H9 (cell line): ENCODE measurements at regions not wholly inside any gene's neighbourhood (a gene's known extent, or its start where the extent isn't known, plus 50 kb on each side); places are given as distances from the start of the nearest gene placed in this dataset.
"Not testable (repeated sequence)": the region's sequence is repeated elsewhere in the genome, so short reads cannot be mapped to it uniquely, and the experiment has no call there.

ENCODE experiments used
- DNase-seq: peaks from one replicate; pipeline ENCODE4 v3.0.0-alpha.2; 2017
- H2AFZ ChIP-seq: one replicate; pipeline ENCODE4 v1.6.1; 2013; ENCODE audit warnings: mild to moderate bottlenecking, low read length, control low read depth, moderate library complexity
- H2AK5ac ChIP-seq: 2 replicates; pipeline ENCODE4 v1.6.1; 2013; ENCODE audit warnings: low read length, control low read depth, mixed read lengths; ENCODE audit not compliant: insufficient read length
- H2BK120ac ChIP-seq: one replicate; pipeline ENCODE4 v1.6.1; 2013; ENCODE audit warnings: low read depth, mild to moderate bottlenecking, low read length, control low read depth, inconsistent platforms; ENCODE audit not compliant: poor library complexity, severe bottlenecking
- H2BK12ac ChIP-seq: 2 replicates; pipeline ENCODE4 v1.6.1; 2013; ENCODE audit warnings: low read length, control low read depth, mixed read lengths, low read depth; ENCODE audit not compliant: insufficient read length
- H2BK15ac ChIP-seq: 2 replicates; pipeline ENCODE4 v1.6.1; 2013; ENCODE audit warnings: low read depth, low read length, control low read depth
- H2BK20ac ChIP-seq: one replicate; pipeline ENCODE4 v1.6.1; 2013; ENCODE audit warnings: low read depth, mild to moderate bottlenecking, low read length, control low read depth, inconsistent platforms; ENCODE audit not compliant: poor library complexity, severe bottlenecking
- H2BK5ac ChIP-seq: 2 replicates; pipeline ENCODE4 v1.6.1; 2013; ENCODE audit warnings: low read length, control low read depth, mixed read lengths; ENCODE audit not compliant: insufficient read length
- H3K14ac ChIP-seq: 2 replicates; pipeline ENCODE4 v1.6.1; 2013; ENCODE audit warnings: low read length, control low read depth; ENCODE audit not compliant: insufficient read depth
- H3K18ac ChIP-seq: 2 replicates; pipeline ENCODE4 v1.6.1; 2013; ENCODE audit warnings: low read depth, mild to moderate bottlenecking, mixed read lengths, low read length, control low read depth; ENCODE audit not compliant: insufficient read length
- H3K23ac ChIP-seq: 2 replicates; pipeline ENCODE4 v1.6.1; 2013; ENCODE audit warnings: low read length, control low read depth, mixed read lengths, low read depth; ENCODE audit not compliant: insufficient read length
- H3K23me2 ChIP-seq: 2 replicates; pipeline ENCODE4 v1.6.1; 2013; ENCODE audit warnings: low read depth, mild to moderate bottlenecking, mixed read lengths, low read length, control low read depth; ENCODE audit not compliant: insufficient read length, poor library complexity, severe bottlenecking
- H3K27ac ChIP-seq: 2 replicates; pipeline ENCODE4 v1.5.1; 2013; ENCODE audit warnings: low read length, control low read depth, mixed read lengths, low read depth; ENCODE audit not compliant: insufficient read length
- H3K27me3 ChIP-seq: 2 replicates; pipeline ENCODE4 v1.6.1; 2013; ENCODE audit warnings: low read length, control low read depth, inconsistent platforms; ENCODE audit not compliant: insufficient read depth
- H3K4ac ChIP-seq: 2 replicates; pipeline ENCODE4 v1.6.1; 2013; ENCODE audit warnings: low read depth, mild to moderate bottlenecking, control low read depth, inconsistent platforms, low read length, moderate library complexity
- H3K4me1 ChIP-seq: 2 replicates; pipeline ENCODE4 v1.6.1; 2013; ENCODE audit warnings: low read length, control low read depth, inconsistent platforms; ENCODE audit not compliant: insufficient read depth
- H3K4me2 ChIP-seq: 2 replicates; pipeline ENCODE4 v1.6.1; 2013; ENCODE audit warnings: low read length, control low read depth, mixed read lengths; ENCODE audit not compliant: insufficient read length, insufficient read depth
- H3K56ac ChIP-seq: 2 replicates; pipeline ENCODE4 v1.6.1; 2013; ENCODE audit warnings: low read depth, mild to moderate bottlenecking, mixed read lengths, low read length, control low read depth; ENCODE audit not compliant: insufficient read length
- H3K79me1 ChIP-seq: 2 replicates; pipeline ENCODE4 v1.6.1; 2013; ENCODE audit warnings: low read depth, mild to moderate bottlenecking, moderate library complexity, low read length, control low read depth, inconsistent platforms; ENCODE audit not compliant: insufficient read depth, poor library complexity, severe bottlenecking
- H3K79me2 ChIP-seq: 2 replicates; pipeline ENCODE4 v1.6.1; 2013; ENCODE audit warnings: low read length, control low read depth, inconsistent platforms; ENCODE audit not compliant: insufficient read depth
- H3K9ac ChIP-seq: 2 replicates; pipeline ENCODE4 v1.6.1; 2013; ENCODE audit warnings: low read length, control low read depth, mixed read lengths; ENCODE audit not compliant: insufficient read length; ENCODE audit errors: extremely low read depth
- H3K9me3 ChIP-seq: one replicate; pipeline ENCODE4 v1.6.1; 2013; ENCODE audit warnings: low read depth, low read length, inconsistent platforms; ENCODE audit not compliant: control insufficient read depth
- H3T11ph ChIP-seq: one replicate; pipeline ENCODE4 v1.6.1; 2013; ENCODE audit warnings: mild to moderate bottlenecking, low read length, control low read depth, inconsistent platforms
- H4K20me1 ChIP-seq: one replicate; pipeline ENCODE4 v1.6.1; 2013; ENCODE audit not compliant: control insufficient read depth, insufficient read length, insufficient read depth
- H4K5ac ChIP-seq: 2 replicates; pipeline ENCODE4 v1.6.1; 2013; ENCODE audit warnings: low read depth, mild to moderate bottlenecking, mixed read lengths, low read length, control low read depth; ENCODE audit not compliant: insufficient read length
- H4K8ac ChIP-seq: replicated peaks from 2 replicates; pipeline ENCODE4 v1.6.1; 2013; ENCODE audit warnings: low read length, control low read depth, mixed read lengths, low read depth; ENCODE audit not compliant: insufficient read length
- H4K91ac ChIP-seq: 2 replicates; pipeline ENCODE4 v1.6.1; 2013; ENCODE audit warnings: low read depth, mild to moderate bottlenecking, moderate library complexity, mixed read lengths, low read length, control low read depth; ENCODE audit not compliant: insufficient read length
- H3K27ac Mint-ChIP-seq, 3 experiments: 2 replicates in 2 of 3; 3 replicates in 1 of 3; pipeline ENCODE4 v1.8.0; 2020 to 2021; ENCODE audit warnings: mixed read lengths in 3 of 3, mild to moderate bottlenecking in 1 of 3, moderate library complexity in 1 of 3
- H3K27me3 Mint-ChIP-seq: 2 replicates; pipeline ENCODE4 v1.8.0; 2021; ENCODE audit warnings: low read depth, mild to moderate bottlenecking, moderate library complexity, mixed read lengths
- H3K36me3 Mint-ChIP-seq, 3 experiments: 2 replicates in 2 of 3; 3 replicates in 1 of 3; pipeline ENCODE4 v1.8.0; 2020 to 2021; ENCODE audit warnings: low read depth in 3 of 3, mixed read lengths in 3 of 3; ENCODE audit not compliant: insufficient read depth in 1 of 3
- H3K4me1 Mint-ChIP-seq, 2 experiments: 2 replicates each; pipeline ENCODE4 v1.8.0; 2020; ENCODE audit warnings: mixed read lengths in 2 of 2
- H3K4me3 Mint-ChIP-seq, 2 experiments: 2 replicates in 1 of 2; 3 replicates in 1 of 2; pipeline ENCODE4 v1.8.0; 2020 to 2021; ENCODE audit warnings: mild to moderate bottlenecking in 2 of 2, mixed read lengths in 2 of 2, moderate library complexity in 1 of 2
- H3K9me3 Mint-ChIP-seq, 2 experiments: 2 replicates in 1 of 2; 3 replicates in 1 of 2; pipeline ENCODE4 v1.8.0; 2020; ENCODE audit warnings: mild to moderate bottlenecking in 2 of 2, mixed read lengths in 2 of 2, moderate library complexity in 1 of 2
- CTCF ChIP-seq: fragments of 200-600 bp; sonication (generic); conservative IDR thresholded peaks from 3 replicates; pipeline ENCODE4 v1.8.0; 2021; ENCODE audit warnings: antibody characterized with exemption, mild to moderate bottlenecking
- WGBS: extraction: QIAGEN DNeasy Blood & Tissue Kit; methylation state at CpG from one replicate; pipeline ENCODE4 v1.1.7; 2013; ENCODE audit warnings: missing lambda C conversion rate, low lambda C conversion rate, mixed read lengths; ENCODE audit not compliant: insufficient read length; ENCODE audit errors: extremely low coverage; 5-methylcytosine and 5-hydroxymethylcytosine counted together

- H3K4me3 Mint-ChIP-seq: no peak overlapping the region
- H3K4me1 ChIP-seq: no peaks in the 10 kb centered on the region
- no peak overlapping the region for H4K8ac ChIP-seq
- H2BK5ac ChIP-seq: no peak overlapping the region
- no peak overlapping the region for H3K18ac ChIP-seq
- H3K27me3 ChIP-seq: no peaks in the 10 kb centered on the region
- H4K91ac ChIP-seq: no peak overlapping the region
- no peaks in the 10 kb centered on the region for H3K4me1 Mint-ChIP-seq
- H2BK20ac ChIP-seq: no peak overlapping the region
- no peak for DNase-seq
- no peak overlapping the region for H2BK12ac ChIP-seq
- H3T11ph ChIP-seq: no peak overlapping the region
- H3K36me3 Mint-ChIP-seq: 0 out of 7 replicates have a peak, but pooled peaks cover 0 to 6% (median 0%) of the 10 kb centered on the region in 3 experiments
- H2AK5ac ChIP-seq: no peak overlapping the region
- H3K79me2 ChIP-seq: no peaks in the 10 kb centered on the region
- H3K9me3 Mint-ChIP-seq: peaks cover 7 to 8% of the 10 kb centered on the region in 2 experiments; a peak in 4 of 5 replicates
- no peak overlapping the region for H2AFZ ChIP-seq
- H3K27ac ChIP-seq: no peak overlapping the region
- H3K27ac Mint-ChIP-seq: no peak overlapping the region
- no peaks in the 10 kb centered on the region for H4K20me1 ChIP-seq
- no peaks in the 10 kb centered on the region for H3K23me2 ChIP-seq
- H3K23ac ChIP-seq: no peak overlapping the region
- H3K27me3 Mint-ChIP-seq: no peaks in the 10 kb centered on the region
- H2BK15ac ChIP-seq: no peak overlapping the region
- H3K9ac ChIP-seq: no peak overlapping the region
- H3K4ac ChIP-seq: no peak overlapping the region
- H3K56ac ChIP-seq: no peak overlapping the region
- H3K4me2 ChIP-seq: no peak overlapping the region
- H2BK120ac ChIP-seq: no peak overlapping the region
- no peaks in the 10 kb centered on the region for H3K79me1 ChIP-seq
- H3K14ac ChIP-seq: no peak overlapping the region
- no peak for TF ChIP-seq CTCF
- H4K5ac ChIP-seq: no peak overlapping the region
- no peaks in the 10 kb centered on the region for H3K9me3 ChIP-seq
These were observed 61.2 kb upstream of the PDHA2 start for GRCh38 chr4:95778666-95779065.

- not testable (repeated sequence) for H2AFZ ChIP-seq, H3K79me2 ChIP-seq, H3K27ac ChIP-seq, H2BK12ac ChIP-seq, H3K14ac ChIP-seq, H3K79me1 ChIP-seq, H3K27ac Mint-ChIP-seq, H3K23me2 ChIP-seq, H4K5ac ChIP-seq, H3K4me3 Mint-ChIP-seq, H2BK15ac ChIP-seq, H3K4ac ChIP-seq, H3K9me3 Mint-ChIP-seq, H4K8ac ChIP-seq, H3K23ac ChIP-seq, H4K91ac ChIP-seq, H3T11ph ChIP-seq, H4K20me1 ChIP-seq, DNase-seq, H3K4me1 ChIP-seq, H2AK5ac ChIP-seq, H2BK5ac ChIP-seq, H3K4me1 Mint-ChIP-seq, H3K56ac ChIP-seq, H2BK20ac ChIP-seq, H3K9ac ChIP-seq, H3K4me2 ChIP-seq, H3K18ac ChIP-seq, H3K36me3 Mint-ChIP-seq, H2BK120ac ChIP-seq, H3K9me3 ChIP-seq, H3K27me3 Mint-ChIP-seq, H3K27me3 ChIP-seq
- WGBS: no CpG with 5 or more reads among the region's 3 CpGs
These were observed 69.3 kb upstream of the PDHA2 start for GRCh38 chr4:95770605-95771004.
